PFSK-1 (cell line): ENCODE measurements at regions not wholly inside any gene's neighbourhood (a gene's known extent, or its start where the extent isn't known, plus 50 kb on each side); places are given as distances from the start of the nearest gene placed in this dataset.

Source experiments
- FOXP2 ChIP-seq: optimal IDR thresholded peaks from 2 replicates; pipeline ENCODE3; 2011; ENCODE audit warnings: borderline replicate concordance, control low read depth, inconsistent platforms; ENCODE audit not compliant: insufficient read depth; ENCODE audit errors: extremely low read length, extremely low read depth
- POLR2AphosphoS5 ChIP-seq: IDR thresholded peaks from 2 replicates; pipeline ENCODE4 v1.6.1; 2012; ENCODE audit warnings: low read depth, mild to moderate bottlenecking, control low read depth, low read length, moderate library complexity
- SIN3A ChIP-seq: IDR thresholded peaks from 2 replicates; pipeline ENCODE4 v1.6.1; 2012; ENCODE audit warnings: mild to moderate bottlenecking, low read length, moderate library complexity, borderline replicate concordance; ENCODE audit not compliant: insufficient read depth
- TAF1 ChIP-seq: IDR thresholded peaks from 2 replicates; pipeline ENCODE4 v1.6.1; 2012; ENCODE audit warnings: low read length, control low read depth, borderline replicate concordance; ENCODE audit not compliant: insufficient read depth
- TF ChIP-seq, protein P1 (sequence below), 2 experiments: IDR thresholded peaks; 2 replicates each; pipeline versions ENCODE4 v1.6.1 to v1.8.0; 2011 to 2012; ENCODE audit warnings: low read depth in 2 of 2, low read length in 2 of 2, control low read depth in 1 of 2, inconsistent platforms in 1 of 2, mild to moderate bottlenecking in 1 of 2, moderate library complexity in 1 of 2; ENCODE audit not compliant: insufficient read depth in 1 of 2

DNA sequence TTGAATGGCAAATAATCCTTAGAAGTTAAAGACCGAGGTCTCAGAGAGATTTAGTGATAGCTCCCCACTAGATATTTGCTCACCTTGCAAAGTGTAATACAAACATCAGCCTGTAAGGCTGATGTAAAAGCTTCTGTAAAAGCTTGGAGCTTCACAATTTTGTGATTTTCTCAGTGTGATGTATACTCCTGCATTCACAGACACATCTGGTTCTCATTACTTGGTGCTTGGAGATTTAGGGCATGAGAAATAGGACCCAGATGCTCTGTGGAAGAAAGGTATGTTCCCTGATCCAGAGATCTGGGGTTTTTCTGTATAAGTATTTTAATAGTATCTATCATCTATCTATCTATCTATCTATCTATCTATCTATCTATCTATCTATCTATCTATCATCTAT lies 1664.3 kb downstream of the C4orf33 start:
- TF ChIP-seq POLR2AphosphoS5: no peak
- TF ChIP-seq, protein P1, sequence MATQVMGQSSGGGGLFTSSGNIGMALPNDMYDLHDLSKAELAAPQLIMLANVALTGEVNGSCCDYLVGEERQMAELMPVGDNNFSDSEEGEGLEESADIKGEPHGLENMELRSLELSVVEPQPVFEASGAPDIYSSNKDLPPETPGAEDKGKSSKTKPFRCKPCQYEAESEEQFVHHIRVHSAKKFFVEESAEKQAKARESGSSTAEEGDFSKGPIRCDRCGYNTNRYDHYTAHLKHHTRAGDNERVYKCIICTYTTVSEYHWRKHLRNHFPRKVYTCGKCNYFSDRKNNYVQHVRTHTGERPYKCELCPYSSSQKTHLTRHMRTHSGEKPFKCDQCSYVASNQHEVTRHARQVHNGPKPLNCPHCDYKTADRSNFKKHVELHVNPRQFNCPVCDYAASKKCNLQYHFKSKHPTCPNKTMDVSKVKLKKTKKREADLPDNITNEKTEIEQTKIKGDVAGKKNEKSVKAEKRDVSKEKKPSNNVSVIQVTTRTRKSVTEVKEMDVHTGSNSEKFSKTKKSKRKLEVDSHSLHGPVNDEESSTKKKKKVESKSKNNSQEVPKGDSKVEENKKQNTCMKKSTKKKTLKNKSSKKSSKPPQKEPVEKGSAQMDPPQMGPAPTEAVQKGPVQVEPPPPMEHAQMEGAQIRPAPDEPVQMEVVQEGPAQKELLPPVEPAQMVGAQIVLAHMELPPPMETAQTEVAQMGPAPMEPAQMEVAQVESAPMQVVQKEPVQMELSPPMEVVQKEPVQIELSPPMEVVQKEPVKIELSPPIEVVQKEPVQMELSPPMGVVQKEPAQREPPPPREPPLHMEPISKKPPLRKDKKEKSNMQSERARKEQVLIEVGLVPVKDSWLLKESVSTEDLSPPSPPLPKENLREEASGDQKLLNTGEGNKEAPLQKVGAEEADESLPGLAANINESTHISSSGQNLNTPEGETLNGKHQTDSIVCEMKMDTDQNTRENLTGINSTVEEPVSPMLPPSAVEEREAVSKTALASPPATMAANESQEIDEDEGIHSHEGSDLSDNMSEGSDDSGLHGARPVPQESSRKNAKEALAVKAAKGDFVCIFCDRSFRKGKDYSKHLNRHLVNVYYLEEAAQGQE (IDR thresholded peaks at IDR 0.05; ENCODE audit: insufficient read depth in 1 of 2, low read depth in 2 of 2, low read length in 2 of 2): no peak
- TF ChIP-seq SIN3A: no peak
- no peak for TF ChIP-seq TAF1
- no peak for TF ChIP-seq FOXP2
